HG03354 (cell line): ENCODE measurements at regions not wholly inside any gene's neighbourhood (a gene's known extent, or its start where the extent isn't known, plus 50 kb on each side); places are given as distances from the start of the nearest gene placed in this dataset.
"Not testable (repeated sequence)": the region's sequence is repeated elsewhere in the genome, so short reads cannot be mapped to it uniquely, and the experiment has no call there.

Source experiments
- ATAC-seq: cut with Tn5 transposase; IDR thresholded peaks from one replicate; pipeline ENCODE4 v1.9.1; 2021; ENCODE audit warnings: mild to moderate bottlenecking; ENCODE audit not compliant: unreplicated experiment, poor library complexity, severe bottlenecking

DNA sequence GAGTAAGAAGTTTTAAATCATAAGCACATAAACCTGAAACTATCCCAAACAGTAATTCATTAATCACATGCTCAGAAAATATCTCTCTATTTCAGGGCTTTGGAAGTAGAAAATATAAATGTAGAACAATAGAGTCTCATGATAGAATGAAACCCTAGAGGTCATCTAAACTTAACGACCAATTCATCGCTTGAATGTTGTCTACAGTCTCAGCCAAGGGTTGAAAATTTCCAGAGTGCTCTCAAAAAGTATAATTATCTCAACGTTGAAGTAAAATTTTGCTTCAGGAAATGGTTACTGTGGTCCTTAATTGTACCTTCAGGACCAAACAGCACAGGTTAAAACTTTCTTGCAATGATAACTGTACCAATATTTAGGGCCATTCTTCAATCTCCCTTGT, 1053.6 kb upstream of the SEL1L start:
- no peak for ATAC-seq

DNA sequence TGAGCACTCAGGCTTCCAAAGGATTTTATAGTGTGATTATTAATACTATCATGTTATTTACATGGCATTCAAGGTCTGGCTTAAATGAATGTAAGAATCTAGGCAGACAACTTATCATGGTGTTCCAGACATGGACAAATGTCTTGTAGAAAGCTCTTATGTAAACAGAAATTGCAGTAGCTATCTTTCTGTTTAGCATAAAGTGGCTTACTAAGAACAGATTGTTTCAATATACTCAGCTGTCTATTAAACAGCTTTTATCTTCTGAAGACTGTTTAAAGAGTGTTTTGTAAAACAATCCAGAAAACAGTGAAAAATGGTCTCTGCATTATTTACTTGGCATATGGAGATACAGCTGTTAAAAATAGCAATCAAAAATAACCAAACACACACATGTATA, 1061.8 kb upstream of the SEL1L start:
- no peak for ATAC-seq

DNA sequence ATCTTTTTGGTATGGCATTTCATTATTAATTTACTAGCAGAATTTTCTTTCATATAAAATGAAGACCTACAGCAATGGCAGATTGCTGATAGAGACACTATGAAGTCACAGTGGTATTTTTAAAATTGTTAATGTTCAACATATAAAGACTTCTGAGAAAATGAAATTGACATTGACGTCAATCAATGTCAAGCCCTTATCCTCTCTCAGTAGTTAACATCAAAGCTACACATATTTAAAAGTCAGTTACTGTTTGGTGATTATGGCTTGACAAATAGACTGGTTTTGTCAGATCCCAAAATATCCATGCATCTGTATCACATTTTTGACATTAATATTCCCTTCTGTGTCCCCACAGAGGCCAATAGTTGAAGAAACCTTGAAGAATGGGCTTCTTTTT, 1069.1 kb upstream of the SEL1L start:
- no peak for ATAC-seq

DNA sequence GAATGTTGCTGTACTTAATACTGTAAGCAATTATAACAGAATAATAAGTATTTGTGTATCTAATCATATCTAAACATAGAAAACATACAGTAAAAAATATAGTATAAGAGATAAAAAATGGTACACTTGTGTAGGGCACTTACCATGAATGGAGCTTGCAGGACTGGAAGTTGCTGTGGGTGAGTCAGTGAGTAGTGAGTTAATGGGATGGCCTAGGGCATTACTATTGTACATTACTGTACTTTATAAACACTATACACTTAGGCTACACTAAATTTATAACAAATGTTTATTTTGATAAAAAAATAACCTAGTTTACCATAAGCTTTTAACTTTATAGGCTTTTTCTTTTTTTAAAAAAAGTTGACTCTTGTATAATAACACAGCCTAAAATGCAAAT, 1071.2 kb upstream of the SEL1L start:
- ATAC-seq, result no peak

DNA sequence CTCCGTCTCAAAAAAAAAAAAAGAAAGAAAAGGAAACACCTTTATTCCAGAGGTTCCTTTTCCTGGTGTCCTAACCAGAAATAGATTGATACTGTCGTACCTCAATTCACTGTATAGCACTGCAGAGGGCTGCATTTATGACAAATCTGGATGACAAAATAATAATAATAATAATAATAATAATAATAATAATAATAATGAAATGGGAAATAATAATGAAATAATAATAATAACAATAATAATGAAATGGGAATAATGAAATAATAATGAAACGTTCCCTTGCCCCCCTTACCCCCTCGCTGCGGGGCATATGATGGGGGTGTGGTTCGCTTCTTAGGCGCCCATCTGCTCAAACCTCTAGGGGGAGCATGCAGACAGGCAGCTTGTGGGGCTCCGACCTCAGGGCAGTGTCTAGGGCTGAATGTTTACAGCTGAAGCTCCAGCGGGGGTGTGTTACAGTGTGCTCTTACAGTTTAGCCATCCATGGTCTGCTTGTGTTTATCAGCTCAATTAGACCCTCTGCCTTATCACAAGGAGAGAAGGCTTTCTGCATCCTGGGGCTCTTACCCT, 1088.3 kb upstream of the SEL1L start:
- ATAC-seq, result no peak

DNA sequence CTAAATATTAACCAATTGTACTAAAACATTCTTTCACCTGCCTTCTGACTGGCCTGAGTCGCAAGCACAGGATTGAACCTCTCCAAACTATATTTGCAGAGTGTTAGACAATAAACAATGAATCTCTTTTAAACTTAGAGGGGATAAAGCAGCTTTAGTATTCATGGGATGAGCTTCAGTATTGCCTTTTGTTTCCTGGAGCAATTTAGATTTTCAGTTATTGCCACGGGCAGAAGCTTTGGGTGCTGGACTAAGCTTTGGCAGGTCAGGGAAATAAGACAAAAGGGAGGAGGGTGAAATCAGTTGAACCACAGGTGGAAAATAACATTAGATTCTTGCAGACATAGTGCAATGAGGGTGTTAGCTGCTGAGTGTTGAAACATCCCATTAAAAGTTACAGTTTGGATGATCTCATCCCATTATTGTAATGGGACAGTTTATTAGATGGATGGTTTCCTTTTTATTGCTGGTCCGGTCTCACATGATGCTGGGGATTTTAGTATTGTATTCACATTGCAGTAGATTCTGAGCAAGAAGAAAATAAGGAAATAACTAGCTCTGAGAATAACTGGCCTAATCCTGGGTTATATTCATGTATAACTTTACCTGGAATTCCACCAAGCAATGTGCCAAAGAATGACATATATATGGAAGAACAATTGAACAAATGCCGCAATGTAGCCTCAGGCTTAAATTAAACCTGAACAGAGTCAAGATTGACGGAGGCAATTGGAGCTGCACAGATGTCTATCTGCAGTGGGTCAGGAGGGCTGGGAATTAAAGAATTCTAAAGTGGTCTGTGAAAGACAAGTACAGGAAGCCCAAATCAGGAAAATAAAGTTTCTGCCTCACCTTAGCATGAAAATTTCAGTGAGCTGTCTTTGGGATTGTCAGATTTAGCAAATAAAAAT, 1092.8 kb upstream of the SEL1L start:
- ATAC-seq, result no peak

DNA sequence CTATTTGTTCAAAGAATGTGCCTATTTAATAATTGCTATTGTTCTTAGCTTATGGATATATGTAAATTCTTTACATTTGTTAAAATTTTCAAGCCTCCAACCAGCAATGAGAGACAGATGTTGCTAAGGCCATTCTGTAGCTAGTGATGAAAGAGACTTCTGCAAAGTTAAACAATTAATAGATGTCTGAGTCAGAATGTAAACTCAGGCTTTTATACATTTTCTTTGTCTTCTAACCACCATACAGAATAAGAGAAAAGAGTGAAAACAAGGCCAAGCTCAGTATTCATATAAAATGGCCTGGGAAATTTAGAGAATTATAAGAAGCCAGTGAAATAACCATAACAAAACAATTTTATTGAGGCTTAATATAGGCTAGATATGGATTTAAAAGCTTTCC, 1102.3 kb upstream of the SEL1L start:
- ATAC-seq, result no peak

DNA sequence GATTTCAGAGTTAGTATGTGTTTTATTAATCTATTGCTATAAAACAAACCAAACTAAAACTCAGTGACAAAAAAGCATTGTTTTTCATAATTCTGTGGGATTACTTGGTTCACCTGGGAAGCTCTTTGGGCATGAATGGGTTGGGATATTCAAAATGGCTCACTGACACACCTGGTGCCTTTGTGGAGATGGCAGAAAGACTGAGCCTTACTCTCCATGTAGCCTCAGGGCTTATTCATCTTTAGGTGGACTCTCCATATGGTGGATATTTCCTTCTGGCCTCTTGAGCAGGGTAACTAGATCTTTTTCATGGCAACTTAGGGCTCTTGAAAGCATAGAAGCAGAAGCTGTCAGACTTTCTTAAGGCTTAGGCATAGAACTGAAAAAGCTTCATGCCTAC, 1102.8 kb upstream of the SEL1L start:
- ATAC-seq, result no peak

DNA sequence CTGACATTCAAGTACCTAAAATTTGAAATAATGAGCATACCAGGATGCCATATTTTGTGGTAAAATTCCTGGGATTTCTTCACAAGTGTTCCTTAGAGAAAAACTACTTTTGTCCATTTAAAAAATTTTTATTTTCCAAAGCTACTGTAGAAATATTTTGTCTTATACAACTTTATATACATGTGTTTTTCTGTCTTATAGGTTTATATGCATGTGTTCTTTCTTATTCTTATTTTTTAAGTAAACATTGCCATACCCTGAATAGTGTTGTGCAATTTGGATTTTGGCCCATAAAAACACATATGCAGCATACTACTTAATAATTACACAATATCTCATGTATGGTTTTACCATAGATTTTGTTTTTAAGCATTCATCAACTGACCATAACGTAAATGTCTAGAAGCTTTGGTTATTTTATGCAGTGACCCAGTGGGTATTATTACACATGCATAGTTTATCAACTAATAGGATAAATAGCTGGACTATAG, 1107.4 kb upstream of the SEL1L start:
- no peak for ATAC-seq

DNA sequence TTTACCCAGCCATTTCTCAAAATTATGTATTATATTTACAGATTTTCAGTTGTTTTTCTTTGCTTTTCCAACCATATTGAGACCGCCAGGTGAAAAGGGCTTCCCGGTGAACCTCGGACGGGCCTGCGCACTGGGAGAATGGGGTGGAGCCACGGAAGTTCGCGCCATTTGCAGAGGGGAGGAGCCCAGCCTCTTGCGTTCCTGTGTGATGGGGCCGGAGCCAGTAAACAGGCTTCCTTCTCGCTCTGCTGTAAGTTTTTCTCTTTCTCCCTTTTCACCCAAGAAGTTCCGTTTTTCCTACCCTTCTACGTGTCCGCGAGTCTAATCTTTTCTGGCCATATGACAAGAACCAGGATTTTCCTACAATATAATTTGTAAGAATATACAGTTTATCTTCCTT, 1108.8 kb upstream of the SEL1L start:
- ATAC-seq, result peak; percentile 100

DNA sequence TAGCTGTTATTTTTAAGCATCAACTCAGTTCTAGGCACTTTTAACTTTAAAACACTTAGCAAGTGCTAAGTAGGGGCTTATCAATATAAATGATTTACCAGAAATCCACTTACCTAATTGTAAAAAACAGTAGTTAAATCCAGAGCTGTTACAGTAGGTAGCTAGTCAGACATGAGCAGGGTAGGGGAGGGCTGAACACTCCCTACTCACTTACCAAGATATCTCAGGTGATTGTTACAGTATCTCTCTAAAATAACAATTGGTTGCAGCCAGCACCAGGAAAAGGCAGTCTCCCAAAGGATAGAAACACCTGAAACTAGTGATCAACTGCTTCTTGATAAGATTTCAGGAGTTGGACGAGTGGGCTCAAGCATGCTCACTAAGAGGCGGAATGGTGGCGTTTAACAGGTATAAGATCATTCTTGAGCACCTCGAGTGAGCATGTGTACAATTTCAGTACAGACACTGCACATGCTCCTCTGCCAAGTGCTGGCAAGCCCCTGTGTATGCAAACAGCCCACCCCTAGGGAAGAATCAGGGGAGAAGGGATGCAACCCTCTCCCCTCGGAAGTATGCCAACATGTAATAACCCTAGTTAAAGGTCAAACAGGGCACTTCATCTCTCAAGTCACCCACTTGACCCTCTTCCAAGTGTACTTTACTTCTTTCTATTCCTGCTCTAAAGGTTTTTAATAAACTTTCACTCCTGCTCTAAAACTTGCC, 1113.6 kb upstream of the SEL1L start:
- no peak for ATAC-seq

DNA sequence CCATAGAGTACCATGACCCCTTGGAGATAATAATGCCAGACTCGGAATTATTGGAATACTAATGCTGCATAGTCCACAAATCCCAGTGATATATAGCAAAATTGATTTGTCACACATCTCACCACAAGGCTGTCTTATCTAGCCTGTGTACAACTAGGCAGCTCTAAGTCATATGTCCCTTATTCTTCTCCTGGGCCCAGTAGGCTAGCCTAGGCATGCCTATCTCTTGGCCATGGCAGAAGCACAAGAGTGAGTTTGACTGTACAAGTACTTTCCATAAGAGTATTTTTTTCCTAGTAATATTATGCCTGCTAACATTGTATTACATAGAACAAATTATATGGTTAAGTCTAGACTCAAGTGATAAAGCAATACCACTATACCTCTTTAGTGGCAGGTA, 1122.1 kb upstream of the SEL1L start:
- ATAC-seq, result no peak

DNA sequence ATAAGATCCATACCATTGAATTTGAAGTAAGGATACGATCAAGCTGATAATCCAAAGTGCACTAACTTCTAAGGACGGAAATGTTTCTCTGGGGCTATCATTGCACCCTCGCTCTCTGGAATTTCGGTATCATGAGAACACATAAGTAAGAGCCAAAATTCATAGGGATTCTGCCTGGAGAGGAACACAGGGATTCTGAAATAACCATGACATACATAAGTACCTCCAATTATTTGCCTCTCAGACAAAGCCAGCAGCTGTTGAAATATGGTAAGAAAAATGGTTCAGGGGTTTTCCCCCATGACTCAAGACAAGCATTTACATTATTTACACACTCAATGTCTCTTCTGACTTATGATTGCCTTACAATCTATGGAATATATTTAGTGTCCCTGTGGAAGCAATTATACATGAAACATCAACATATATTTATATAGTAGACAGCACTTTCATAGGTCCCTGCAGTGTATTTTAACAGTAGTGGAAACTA, 1123.6 kb upstream of the SEL1L start:
- no peak for ATAC-seq

DNA sequence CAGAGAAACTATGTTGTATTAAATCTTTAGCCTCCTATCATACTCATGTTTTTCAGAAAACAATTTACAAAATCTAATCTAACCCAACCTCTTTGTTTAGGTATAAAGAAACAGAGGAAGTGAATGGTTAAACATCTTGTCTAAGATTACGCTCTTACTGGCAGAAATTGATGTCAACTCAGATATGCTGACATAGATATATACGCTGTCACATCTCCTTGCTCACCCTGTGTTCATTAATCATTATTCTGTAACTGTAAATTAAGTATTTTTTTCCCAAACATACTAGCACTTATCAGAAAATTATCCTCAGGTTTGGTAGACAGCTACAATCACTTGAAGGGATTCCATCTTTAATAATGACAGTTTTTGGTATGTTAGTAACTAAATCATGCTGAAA, 1127.6 kb upstream of the SEL1L start:
- no peak for ATAC-seq

DNA sequence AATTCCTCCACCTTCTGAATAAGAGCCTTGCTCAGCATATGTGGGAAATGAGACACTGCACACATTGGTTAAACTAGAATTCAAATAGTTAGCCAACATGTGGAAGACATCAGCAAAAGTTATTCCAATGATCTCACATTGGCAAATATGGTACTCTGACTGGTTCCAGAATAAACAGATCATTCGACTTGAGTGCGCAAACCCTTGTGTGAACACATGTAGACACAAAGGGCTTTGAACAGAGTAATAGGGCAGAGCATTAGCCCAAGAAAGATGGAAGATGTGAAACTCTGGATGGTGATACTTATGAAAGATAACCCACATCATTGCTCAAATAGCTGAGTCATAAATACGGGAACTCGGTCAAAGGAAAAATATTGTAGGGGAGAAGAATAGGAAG, 1133.4 kb upstream of the SEL1L start:
- no peak for ATAC-seq

DNA sequence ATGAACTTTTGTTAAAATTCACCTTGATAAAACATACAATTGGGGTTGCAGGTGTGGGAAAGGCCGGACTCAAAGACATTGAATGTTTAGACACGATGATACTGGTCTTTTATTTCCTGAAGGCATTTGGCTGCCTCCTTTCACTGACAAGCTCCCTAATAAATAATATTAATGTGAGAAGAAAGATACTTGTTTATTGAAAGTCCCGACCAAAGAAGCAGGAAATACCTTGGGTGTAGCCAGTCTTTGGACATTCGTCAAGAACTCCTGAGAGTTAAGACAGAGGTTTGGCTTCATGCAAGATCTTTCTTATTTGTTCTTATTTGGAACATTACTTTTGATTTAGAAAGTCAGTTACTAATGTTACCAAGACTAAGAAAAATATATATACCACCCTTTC, 1133.8 kb upstream of the SEL1L start:
- no peak for ATAC-seq

DNA sequence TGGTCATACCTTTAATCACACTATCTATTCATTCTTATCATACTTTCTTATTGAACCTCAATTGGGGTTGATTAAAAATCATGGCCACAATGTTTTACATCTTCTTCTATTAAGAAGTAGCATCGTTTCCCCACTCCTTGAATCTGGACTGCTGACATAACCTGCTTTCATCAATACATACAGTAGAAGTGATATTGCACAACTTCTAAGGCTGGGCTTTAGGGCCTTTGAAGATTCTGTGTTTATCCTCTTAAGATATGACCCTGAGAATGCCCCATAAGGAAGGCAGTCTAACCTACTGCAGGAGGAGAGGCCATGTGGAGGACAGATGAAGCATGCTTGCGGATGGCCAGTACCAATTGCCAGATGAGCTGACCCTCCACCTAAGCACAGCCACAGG, 1142.8 kb upstream of the SEL1L start:
- ATAC-seq, result no peak

DNA sequence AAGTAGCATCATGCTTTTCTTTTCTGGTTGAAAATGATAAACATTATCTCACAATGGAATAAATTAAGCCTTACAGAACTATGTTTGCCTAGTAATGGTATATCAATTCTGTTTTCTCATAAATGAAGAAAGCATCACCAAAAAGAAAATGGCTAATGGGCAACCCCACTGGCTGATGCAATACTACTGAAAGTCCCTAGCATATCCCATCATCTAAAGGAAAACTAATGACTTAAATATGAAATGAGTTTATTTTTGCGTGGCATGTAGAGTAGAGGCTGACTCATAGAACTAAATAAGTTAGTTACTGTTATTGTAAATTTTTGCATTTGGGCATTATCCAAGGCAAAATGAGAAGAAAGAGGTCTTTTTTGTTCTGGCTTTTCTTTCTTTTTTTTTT, 1156.3 kb upstream of the SEL1L start:
- ATAC-seq, result no peak

DNA sequence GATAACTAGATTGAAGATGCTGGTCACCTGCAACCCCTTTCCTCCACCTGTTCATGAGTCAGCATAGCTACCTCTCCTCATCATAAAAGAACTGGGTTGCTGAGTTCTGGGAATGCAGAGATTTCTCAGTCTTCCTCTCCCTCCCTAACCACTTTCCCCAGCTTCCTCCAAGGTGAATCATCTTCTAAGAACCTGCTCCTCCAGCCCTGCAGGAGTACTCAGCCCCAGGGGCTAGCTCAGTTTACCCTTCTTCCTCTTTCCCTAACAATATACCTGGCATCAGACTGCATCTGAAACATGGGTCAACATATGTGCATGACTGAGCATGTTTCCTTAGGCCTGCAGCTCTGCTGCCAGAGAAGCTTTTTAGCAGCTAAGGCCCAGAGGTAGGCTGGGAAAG, 1157.5 kb upstream of the SEL1L start:
- ATAC-seq, result not testable (repeated sequence)

DNA sequence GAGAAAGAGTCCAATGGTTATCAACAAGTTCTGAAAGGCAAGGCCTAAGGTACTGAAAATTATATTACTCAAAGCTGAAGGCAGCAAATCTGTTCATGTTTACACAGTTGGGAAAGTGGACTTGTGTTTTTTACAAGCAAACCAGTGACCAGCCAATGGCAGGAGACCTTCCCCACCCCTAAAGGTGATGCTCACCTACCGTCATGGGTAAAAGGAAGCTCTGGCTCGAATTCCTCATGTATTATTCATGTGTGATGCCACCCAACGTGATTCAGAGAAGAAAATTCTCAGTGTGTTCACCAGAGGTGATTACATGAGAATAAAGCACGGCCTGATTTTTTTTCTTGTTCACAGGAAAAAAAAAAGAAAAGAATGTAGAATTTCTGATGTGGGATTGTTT, 1161.2 kb upstream of the SEL1L start:
- no peak for ATAC-seq

DNA sequence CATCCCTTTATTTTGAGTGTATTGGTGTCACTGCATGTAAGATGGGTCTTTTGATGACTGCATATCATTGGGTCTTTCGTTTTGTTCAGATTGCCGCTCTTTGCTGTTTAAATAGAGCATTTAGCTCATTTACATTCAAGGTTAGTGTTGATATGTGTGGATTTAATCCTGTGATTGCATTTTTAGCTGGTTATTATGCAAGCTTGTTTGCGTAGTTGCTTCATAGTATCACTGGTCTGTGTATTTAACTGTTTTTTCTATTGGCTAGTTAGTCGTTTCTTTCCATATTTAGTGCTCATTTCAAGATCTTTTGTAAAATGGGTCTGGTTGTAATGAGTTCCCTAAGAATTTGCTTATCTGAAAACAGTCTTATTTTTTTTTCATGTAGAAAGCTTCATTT, 1170.6 kb upstream of the SEL1L start:
- no peak for ATAC-seq
